GM19463 (cell line): ENCODE measurements at regions not wholly inside any gene's neighbourhood (a gene's known extent, or its start where the extent isn't known, plus 50 kb on each side); places are given as distances from the start of the nearest gene placed in this dataset.

Experiments used
- ATAC-seq: cut with Tn5 transposase; IDR thresholded peaks from one replicate; pipeline ENCODE4 v1.9.1; 2021; ENCODE audit warnings: mild to moderate bottlenecking, moderate library complexity; ENCODE audit not compliant: unreplicated experiment

DNA sequence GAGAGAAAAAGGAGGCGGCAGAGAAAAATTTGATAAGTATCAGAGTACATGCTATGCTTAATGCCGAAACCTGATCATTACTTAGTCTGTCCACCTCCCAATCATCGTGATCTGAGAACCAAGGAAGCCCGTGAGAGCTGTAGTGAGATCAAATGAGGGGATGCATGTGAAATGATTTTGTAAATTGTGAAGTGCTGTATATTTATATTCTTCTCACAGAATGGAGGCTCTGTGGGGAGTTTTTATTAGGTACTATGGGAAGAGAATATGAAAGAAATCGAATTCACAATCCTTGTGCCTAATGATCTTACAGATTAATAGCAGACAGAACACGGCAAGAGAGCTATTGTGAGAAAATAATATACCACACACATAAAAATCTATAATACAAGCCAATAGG lies 115.5 kb downstream of the LYPLAL1 start:
- no peak for ATAC-seq

GRCh38 chr1:219283541-219283940 lies 109.9 kb downstream of the LYPLAL1 start:
- ATAC-seq, result no peak

DNA sequence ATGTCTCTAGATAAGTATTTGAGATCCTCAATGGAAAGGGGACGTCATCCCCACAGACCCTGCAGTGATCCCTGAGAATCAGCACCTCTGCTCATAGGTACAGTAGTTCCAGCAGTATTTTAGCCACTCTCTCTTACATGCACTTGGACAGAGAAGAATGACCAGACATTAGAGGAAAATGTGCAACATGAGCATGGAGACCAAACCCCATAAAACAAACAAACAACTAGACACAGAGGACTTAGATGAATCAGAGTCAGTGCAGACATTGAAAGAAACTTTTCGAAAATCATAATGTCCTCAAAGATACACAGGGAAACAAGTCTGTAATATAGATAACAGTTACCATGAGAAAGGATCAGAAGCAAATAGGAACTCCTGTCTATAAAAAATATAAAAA lies 108.2 kb downstream of the LYPLAL1 start:
- ATAC-seq, result no peak

DNA sequence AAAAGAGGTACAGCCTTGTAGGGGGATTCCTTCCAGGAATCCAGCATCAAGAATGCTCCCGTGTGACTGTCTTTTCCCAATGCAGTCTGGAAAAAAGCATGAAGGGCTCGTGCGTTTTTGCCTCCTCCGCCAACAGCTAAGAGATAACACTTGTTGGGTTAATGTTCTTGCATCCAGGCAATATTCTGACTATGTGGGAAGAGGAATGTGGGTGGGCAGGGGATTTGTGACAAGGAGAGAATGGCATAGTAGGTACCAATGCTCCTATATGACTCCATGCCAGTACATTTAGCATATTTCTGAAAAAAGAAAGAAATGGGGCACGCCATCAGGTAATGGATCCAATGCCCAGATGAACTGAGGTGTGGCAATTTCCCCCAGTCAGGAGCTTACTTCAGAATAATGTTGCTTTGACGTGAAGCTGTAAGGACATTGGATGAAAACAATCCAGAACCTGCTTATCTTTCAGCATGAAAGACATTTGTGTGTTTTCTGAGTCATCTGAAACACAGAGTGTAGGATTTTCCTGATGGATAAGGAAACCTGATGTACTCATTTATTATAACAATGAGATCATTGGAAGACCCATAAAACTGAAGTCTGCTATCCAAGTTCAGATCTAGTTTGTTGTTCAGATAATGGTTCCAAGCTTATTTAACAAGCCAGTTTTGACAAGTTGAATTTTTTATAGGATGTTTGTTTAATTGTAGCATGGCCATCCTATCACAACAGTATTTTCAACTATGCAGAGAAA lies 105.5 kb downstream of the LYPLAL1 start:
- no peak for ATAC-seq

DNA sequence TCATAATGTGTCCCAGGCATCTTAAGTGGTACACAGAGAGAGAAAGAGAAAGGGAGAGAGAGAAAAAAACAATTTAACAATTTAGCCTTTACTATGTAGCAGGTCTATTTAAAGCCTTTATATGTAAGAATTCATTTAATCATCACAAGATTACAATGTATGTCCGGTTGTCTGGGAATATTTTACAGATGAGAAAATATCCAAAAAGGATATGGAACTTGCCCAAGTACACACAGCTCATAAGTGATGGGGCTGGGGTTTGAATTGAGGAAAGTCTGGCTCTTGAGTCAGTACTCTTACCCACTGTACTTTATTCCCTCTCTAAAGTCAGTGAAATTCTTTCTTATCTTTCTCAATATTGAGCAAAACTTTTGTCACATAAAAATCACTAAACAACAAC lies 104.6 kb downstream of the LYPLAL1 start:
- no peak for ATAC-seq

DNA sequence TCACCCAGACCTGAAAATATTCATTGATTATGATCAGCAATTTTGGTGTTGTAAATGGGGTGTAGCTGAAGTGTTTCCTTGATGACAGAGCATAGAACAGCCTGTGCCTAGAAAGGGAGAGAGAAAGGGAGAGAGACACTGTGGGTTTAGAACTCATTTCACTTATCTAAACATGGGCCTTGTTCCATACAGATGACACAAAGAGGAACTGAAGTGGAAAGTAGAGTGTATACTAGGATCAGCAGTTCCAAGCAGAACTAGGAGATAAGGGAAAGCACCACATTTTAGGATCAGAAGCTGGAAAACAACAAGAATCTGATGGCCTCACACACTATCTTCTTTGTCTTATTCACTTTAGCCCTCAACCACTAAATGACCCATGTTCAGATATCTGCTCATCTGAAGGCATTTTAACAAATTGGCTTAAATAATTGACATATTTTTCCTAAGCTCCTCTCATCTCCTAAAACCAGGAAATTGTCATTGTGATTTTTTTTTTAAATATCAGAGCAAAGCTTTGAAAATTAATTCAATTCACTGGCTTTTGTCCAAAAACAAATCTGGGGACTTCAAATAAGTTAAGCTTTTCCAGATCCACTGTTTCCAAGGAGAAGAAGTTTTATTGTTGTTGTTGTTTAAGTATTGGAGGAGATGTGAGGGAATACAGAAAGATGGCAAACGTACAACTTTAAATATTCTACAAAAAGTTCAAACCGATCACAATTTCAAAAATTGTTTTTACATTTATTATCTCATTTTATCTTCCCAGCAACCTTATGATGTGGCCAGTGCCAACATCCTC lies 103.8 kb downstream of the LYPLAL1 start:
- ATAC-seq, result no peak

DNA sequence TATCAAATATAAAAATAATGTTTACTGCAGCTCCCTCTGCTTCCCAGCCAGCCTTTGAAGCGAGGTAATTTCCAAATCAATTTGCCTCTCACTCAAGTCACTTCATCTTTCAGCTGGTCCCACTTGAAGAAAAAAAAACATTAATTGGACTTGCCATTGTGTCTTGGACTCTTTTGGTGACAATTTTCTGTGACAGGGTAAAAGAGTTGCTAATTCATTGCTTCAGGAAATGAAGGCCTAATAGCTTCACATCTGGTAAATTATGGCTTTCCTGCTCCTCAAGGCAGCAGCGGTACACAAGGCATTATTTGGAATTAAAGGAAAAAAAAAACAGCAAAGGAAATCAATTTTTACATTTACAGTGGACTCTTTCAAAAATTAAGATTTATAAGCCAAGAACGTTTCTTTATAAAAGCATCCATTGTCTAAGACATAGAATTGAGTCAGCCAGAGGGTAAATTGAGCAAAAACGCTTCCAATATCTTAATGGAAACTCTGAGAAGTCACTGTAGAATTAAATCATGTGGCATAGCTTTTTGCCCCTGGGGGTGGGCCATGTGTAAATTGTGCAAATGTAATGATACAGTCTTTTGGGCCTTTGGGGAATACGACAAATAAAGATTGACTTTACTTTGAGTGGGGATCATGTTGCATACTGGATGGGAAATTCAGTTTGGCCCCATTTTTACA lies 102.5 kb downstream of the LYPLAL1 start:
- ATAC-seq, result no peak

DNA sequence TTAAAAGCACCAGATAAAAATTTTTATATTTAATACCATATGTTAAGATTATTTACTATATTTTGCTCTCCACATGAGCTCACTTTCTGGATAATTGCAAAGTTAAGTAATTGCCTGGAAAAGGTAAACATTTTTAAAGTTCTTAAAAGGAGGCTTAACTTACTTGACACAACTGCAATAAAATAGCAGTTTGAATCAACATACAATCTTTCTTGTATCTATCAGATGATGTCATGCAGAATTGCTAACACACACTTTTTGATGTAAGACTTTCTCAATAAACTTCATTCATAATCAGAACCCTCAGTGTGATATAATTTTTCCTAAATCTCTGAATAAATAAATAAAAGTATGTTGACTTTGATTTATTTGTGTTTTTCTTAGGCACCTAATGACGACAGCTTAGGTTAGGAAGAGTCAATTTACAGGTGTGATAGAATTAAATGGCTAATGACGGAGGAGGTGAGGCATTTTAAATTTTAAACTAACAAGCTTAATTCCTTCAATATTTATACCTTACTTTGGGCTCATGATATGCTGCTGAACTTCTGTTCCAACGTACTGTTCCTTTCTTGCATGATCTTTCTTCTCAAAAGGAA lies 99.5 kb downstream of the LYPLAL1 start:
- no peak for ATAC-seq

GRCh38 chr1:219271818-219272535 lies 98.3 kb downstream of the LYPLAL1 start:
- ATAC-seq, result no peak

DNA sequence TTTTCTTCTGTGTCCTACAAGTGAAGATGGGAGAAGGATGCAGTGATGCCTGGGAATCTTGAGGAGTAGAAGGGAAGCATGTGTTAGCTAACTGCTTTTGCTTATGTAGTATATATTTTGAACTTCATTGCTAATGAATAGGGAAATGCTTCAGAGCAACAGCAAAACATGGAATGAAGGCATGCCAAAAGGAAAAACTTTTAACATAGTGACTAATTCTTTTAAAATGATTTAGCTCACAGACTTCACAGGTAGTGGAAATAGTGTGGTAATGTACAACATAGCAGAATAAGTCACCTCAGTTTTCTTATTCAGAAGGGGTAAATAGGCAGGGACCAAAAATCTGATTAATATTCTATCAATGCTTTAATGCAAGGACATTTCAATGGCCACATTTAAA lies 95.5 kb downstream of the LYPLAL1 start:
- ATAC-seq, result no peak

DNA sequence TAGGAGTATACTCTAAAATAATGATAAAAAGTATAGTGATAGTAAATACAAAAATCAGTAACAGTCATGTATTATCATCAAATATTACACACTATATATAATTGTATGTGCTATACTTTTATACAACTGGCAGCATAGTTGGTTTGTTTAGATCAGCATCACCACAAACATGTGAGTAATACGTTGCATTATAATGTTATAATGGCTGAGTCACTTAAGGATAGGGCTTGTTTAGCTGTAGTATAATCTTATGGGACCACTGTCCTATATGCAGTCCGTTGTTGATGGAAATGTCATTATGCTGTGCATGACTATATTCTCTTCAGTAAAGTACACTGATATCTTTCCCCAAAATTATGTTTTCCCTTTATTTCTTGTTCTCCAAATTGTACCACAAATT lies 92.8 kb downstream of the LYPLAL1 start:
- no peak for ATAC-seq

GRCh38 chr1:219265026-219265515 lies 91.4 kb downstream of the LYPLAL1 start:
- ATAC-seq, result no peak

- no peak for ATAC-seq
Observed at GRCh38 chr1:219264561-219264960, 90.9 kb downstream of the LYPLAL1 start.
